ENCODE measurements at regions not wholly inside any gene's neighbourhood (a gene's known extent, or its start where the extent isn't known, plus 50 kb on each side); places are given as distances from the start of the nearest gene placed in this dataset.
"Not testable (repeated sequence)": the region's sequence is repeated elsewhere in the genome, so short reads cannot be mapped to it uniquely, and the experiment has no call there.

- TF ChIP-seq CTCF (conservative IDR thresholded peaks at IDR 0.05; ENCODE audit: low read depth, low read length); EZH2 (IDR thresholded peaks at IDR 0.05; ENCODE audit: borderline replicate concordance, low read depth, low read length, poor library complexity, severe bottlenecking): not testable (repeated sequence)
Measured at GRCh38 chr12:131310227-131310969, 356.7 kb downstream of the ADGRD1 start.
